ENCODE measurements at regions not wholly inside any gene's neighbourhood (a gene's known extent, or its start where the extent isn't known, plus 50 kb on each side); places are given as distances from the start of the nearest gene placed in this dataset.

- no peak for TF ChIP-seq CTCF (IDR thresholded peaks at IDR 0.05)
- no peak for TF ChIP-seq POLR2A (IDR thresholded peaks at IDR 0.05)
These were observed 66.4 kb upstream of the PIK3R1 start for GRCh38 chr5:68149189-68149588.
